Loucy (cell line): ENCODE measurements at regions not wholly inside any gene's neighbourhood (a gene's known extent, or its start where the extent isn't known, plus 50 kb on each side); places are given as distances from the start of the nearest gene placed in this dataset.

Experiments
- H2AFZ ChIP-seq: fragments of 200-600 bp; sonication (generic); 2 replicates; pipeline ENCODE4 v1.6.0; 2016; ENCODE audit warnings: antibody characterized with exemption, mild to moderate bottlenecking, low read length, moderate library complexity
- H3F3A ChIP-seq: fragments of 200-600 bp; 2 replicates; pipeline ENCODE4 v1.6.0; 2016; ENCODE audit warnings: antibody characterized with exemption, low read depth, mild to moderate bottlenecking
- H3K27me3 ChIP-seq: fragments of 200-600 bp; sonication (generic); 2 replicates; pipeline ENCODE4 v1.6.1; 2014; ENCODE audit warnings: low read length, mild to moderate bottlenecking; ENCODE audit not compliant: insufficient read depth, poor library complexity, severe bottlenecking
- H3K36me3 ChIP-seq: fragments of 200-600 bp; sonication (generic); 2 replicates; pipeline ENCODE4 v1.6.1; 2016; ENCODE audit warnings: low read length; ENCODE audit not compliant: insufficient read depth
- H3K4me1 ChIP-seq: fragments of 200-600 bp; sonication (generic); 2 replicates; pipeline ENCODE4 v1.5.1; 2014; ENCODE audit warnings: low read length, mild to moderate bottlenecking; ENCODE audit not compliant: insufficient read depth, poor library complexity, severe bottlenecking
- H3K4me2 ChIP-seq: fragments of 200-600 bp; sonication (generic); 2 replicates; pipeline ENCODE4 v1.6.0; 2014; ENCODE audit warnings: antibody characterized with exemption, low read length, low read depth, mild to moderate bottlenecking; ENCODE audit not compliant: poor library complexity, severe bottlenecking
- H3K4me3 ChIP-seq: fragments of 200-600 bp; sonication (generic); 2 replicates; pipeline ENCODE4 v1.5.1; 2014; ENCODE audit warnings: low read length, mild to moderate bottlenecking, mixed read lengths; ENCODE audit not compliant: poor library complexity, severe bottlenecking
- H3K79me2 ChIP-seq: fragments of 200-600 bp; sonication (generic); 2 replicates; pipeline ENCODE4 v1.6.1; 2014; ENCODE audit warnings: low read length; ENCODE audit not compliant: insufficient read depth
- H3K9ac ChIP-seq: fragments of 200-600 bp; sonication (generic); 2 replicates; pipeline ENCODE4 v1.6.0; 2014; ENCODE audit warnings: mild to moderate bottlenecking, low read depth, low read length, moderate library complexity; ENCODE audit not compliant: poor library complexity, severe bottlenecking
- H3K9me2 ChIP-seq: fragments of 200-600 bp; sonication (generic); replicated peaks from 2 replicates; pipeline ENCODE4 v1.6.1; 2016; ENCODE audit warnings: low read depth, low read length, mixed read lengths
- H3K9me3 ChIP-seq: fragments of 200-600 bp; sonication (generic); 2 replicates; pipeline ENCODE4 v1.6.1; 2014; ENCODE audit warnings: mild to moderate bottlenecking, antibody characterized with exemption, low read length, low read depth; ENCODE audit not compliant: insufficient read depth
- H4K20me1 ChIP-seq: fragments of 200-600 bp; sonication (generic); 2 replicates; pipeline ENCODE4 v1.6.0; 2014; ENCODE audit warnings: antibody characterized with exemption, low read length, mild to moderate bottlenecking; ENCODE audit not compliant: insufficient read depth, poor library complexity, severe bottlenecking
- CTCF ChIP-seq: fragments of 200-600 bp; sonication (generic); conservative IDR thresholded peaks from 2 replicates; pipeline ENCODE4 v1.5.1; 2014; ENCODE audit warnings: mild to moderate bottlenecking, antibody characterized with exemption, low read length
- EZH2phosphoT487 ChIP-seq: fragments of 200-600 bp; IDR thresholded peaks from 2 replicates; pipeline ENCODE4 v1.6.1; 2018; ENCODE audit warnings: antibody characterized with exemption, mild to moderate bottlenecking, moderate library complexity, borderline replicate concordance

DNA sequence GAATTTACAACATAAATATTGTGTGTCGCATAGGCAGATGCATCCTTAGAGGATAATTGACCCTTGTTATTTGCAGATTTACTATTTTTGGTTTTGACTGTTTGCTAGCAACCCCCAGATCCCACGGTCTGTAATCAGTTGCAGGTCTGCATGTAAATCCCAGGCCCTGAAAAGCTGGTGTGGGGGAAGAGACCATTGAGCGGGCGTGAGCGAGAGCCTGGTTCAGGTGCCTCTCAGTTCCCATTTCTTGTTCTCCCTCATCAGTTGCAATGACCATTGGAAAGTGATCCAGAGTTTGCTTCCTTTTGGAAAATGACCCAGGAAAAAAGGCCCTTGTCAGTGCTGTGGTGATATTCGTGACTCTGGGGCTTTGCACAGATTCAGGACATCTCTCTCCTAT, 238.9 kb downstream of the UACA start:
- no peaks in the 10 kb centered on the region for H3K9me2 ChIP-seq
- no peak overlapping the region for H2AFZ ChIP-seq
- peaks cover 58% of the 10 kb centered on the region for H3K4me1 ChIP-seq
- H3F3A ChIP-seq, result no peaks in the 10 kb centered on the region
- no peaks in the 10 kb centered on the region for H3K27me3 ChIP-seq
- TF ChIP-seq CTCF (no peak), EZH2phosphoT487 (no peak)
- H3K4me3 ChIP-seq, result no peak overlapping the region
- no peak overlapping the region for H3K4me2 ChIP-seq
- H3K79me2 ChIP-seq, result peaks cover 18% of the 10 kb centered on the region; the same call in 1 of the 2 replicates
- no peaks in the 10 kb centered on the region for H4K20me1 ChIP-seq
- H3K36me3 ChIP-seq, result no peaks in the 10 kb centered on the region
- H3K9ac ChIP-seq, result no peak overlapping the region
- H3K9me3 ChIP-seq, result no peaks in the 10 kb centered on the region

- Histone ChIP-seq H3K36me3 (no peaks in the 10 kb centered on the region), H4K20me1 (no peaks in the 10 kb centered on the region), H3F3A (no peaks in the 10 kb centered on the region), H3K9me2 (no peaks in the 10 kb centered on the region), H3K4me3 (no peak overlapping the region), H3K79me2 (peaks cover 13% of the 10 kb centered on the region; the same call in 1 of the 2 replicates), H3K9ac (no peak overlapping the region), H2AFZ (no peak overlapping the region), H3K27me3 (no peaks in the 10 kb centered on the region), H3K9me3 (no peaks in the 10 kb centered on the region), H3K4me1 (peaks cover 50% of the 10 kb centered on the region), H3K4me2 (no peak overlapping the region)
- no peak for TF ChIP-seq EZH2phosphoT487
- TF ChIP-seq CTCF, result no peak
These were observed 239.7 kb downstream of the UACA start for GRCh38 chr15:70523616-70524015.

GRCh38 chr15:70523192-70523591, 240.2 kb downstream of the UACA start:
- H4K20me1 ChIP-seq, result no peaks in the 10 kb centered on the region
- H3K4me3 ChIP-seq, result no peak overlapping the region
- H2AFZ ChIP-seq, result no peak overlapping the region
- H3K9me3 ChIP-seq, result no peaks in the 10 kb centered on the region
- no peaks in the 10 kb centered on the region for H3K36me3 ChIP-seq
- no peaks in the 10 kb centered on the region for H3F3A ChIP-seq
- no peak overlapping the region for H3K9ac ChIP-seq
- TF ChIP-seq EZH2phosphoT487, result no peak
- no peak for TF ChIP-seq CTCF
- no peaks in the 10 kb centered on the region for H3K27me3 ChIP-seq
- no peak overlapping the region for H3K4me2 ChIP-seq
- peaks cover 46% of the 10 kb centered on the region for H3K4me1 ChIP-seq
- peaks cover 13% of the 10 kb centered on the region; the same call in 1 of the 2 replicates for H3K79me2 ChIP-seq
- no peaks in the 10 kb centered on the region for H3K9me2 ChIP-seq
